Endothelial cell of umbilical vein (primary cell): ENCODE measurements at regions not wholly inside any gene's neighbourhood (a gene's known extent, or its start where the extent isn't known, plus 50 kb on each side); places are given as distances from the start of the nearest gene placed in this dataset.

Experiments
- BruUV-seq: library from RNA; stranded (reverse); fragments of 400-500 nt; replicated peaks from 2 replicates; lab custom pipeline; 2021; lab: Mats Ljungman, UMichigan
- CTCF ChIA-PET: fragments of 300-600, 350-600 bp; sonication (Branson Sonifier 250); formaldehyde crosslinking; loops from one replicate; lab custom pipeline; 2021; ENCODE audit warnings: antibody characterized with exemption, inconsistent platforms; lab: Charles Lee
- POLR2A ChIA-PET: fragments of 300-600, 350-600 bp; sonication (Branson Sonifier 250); formaldehyde crosslinking; loops from one replicate; lab custom pipeline; 2021; ENCODE audit warnings: antibody characterized with exemption, inconsistent platforms; lab: Charles Lee
- DNase-seq: peaks from one replicate; pipeline ENCODE4 v3.0.0-alpha.2; 2011; ENCODE audit warnings: low read depth, low spot score
- FAIRE-seq: peaks from 2 replicates; lab custom pipeline; 2011; peaks lifted over from hg19 to GRCh38; lab: Jason Lieb, UNC
- H2AFZ ChIP-seq: 2 replicates; pipeline ENCODE4 v1.6.0; 2012; ENCODE audit warnings: low read depth, low read length, control low read depth, inconsistent platforms
- H3K27ac ChIP-seq: 2 replicates; pipeline ENCODE4 v1.5.1; 2011; ENCODE audit warnings: low read depth, mild to moderate bottlenecking, control low read depth, low read length, moderate library complexity; ENCODE audit not compliant: insufficient read depth
- H3K27me3 ChIP-seq, 2 experiments: 2 replicates each; pipeline versions ENCODE4 v1.6.0 to v1.6.1; 2011; ENCODE audit warnings: low read length in 2 of 2, mixed read lengths in 1 of 2; ENCODE audit not compliant: control insufficient read depth in 2 of 2, insufficient read depth in 2 of 2
- H3K36me3 ChIP-seq, 2 experiments: 2 replicates in 1 of 2; 3 replicates in 1 of 2; pipeline ENCODE4 v1.5.1; 2011; ENCODE audit warnings: low read length in 2 of 2, mild to moderate bottlenecking in 1 of 2, moderate library complexity in 1 of 2; ENCODE audit not compliant: control insufficient read depth in 2 of 2, insufficient read depth in 2 of 2; ENCODE audit errors: extremely low read depth in 1 of 2
- H3K4me1 ChIP-seq: 3 replicates; pipeline ENCODE4 v1.5.1; 2011; ENCODE audit warnings: mild to moderate bottlenecking, low read length; ENCODE audit not compliant: control insufficient read depth, insufficient read depth; ENCODE audit errors: extremely low read depth
- H3K4me2 ChIP-seq: 2 replicates; pipeline ENCODE4 v1.6.1; 2011; ENCODE audit warnings: low read length, control low read depth, mixed read lengths; ENCODE audit not compliant: insufficient read depth
- H3K4me3 ChIP-seq, 3 experiments: fragments of 200-600 bp in 1 of 3; sonication (generic), shearing (Covaris generic) in 1 of 3; replicated peaks in 1 of 3; 2 replicates each; pipeline ENCODE4 v1.5.1; 2011 to 2016; ENCODE audit warnings: control low read depth in 3 of 3, low read length in 3 of 3, mild to moderate bottlenecking in 2 of 3, inconsistent platforms in 1 of 3, low read depth in 1 of 3, moderate library complexity in 1 of 3; ENCODE audit not compliant: insufficient read depth in 1 of 3
- H3K79me2 ChIP-seq: 2 replicates; pipeline ENCODE4 v1.6.0; 2012; ENCODE audit warnings: low read length, inconsistent platforms; ENCODE audit not compliant: control insufficient read depth, insufficient read depth
- H3K9ac ChIP-seq: replicated peaks from 2 replicates; pipeline ENCODE3; 2011; ENCODE audit warnings: low read length, control low read depth; ENCODE audit not compliant: insufficient read depth; ENCODE audit errors: extremely low read depth
- H3K9me1 ChIP-seq: replicated peaks from 3 replicates; pipeline ENCODE4 v1.6.0; 2011; ENCODE audit warnings: mild to moderate bottlenecking, low read length; ENCODE audit not compliant: control insufficient read depth, insufficient read depth; ENCODE audit errors: extremely low read depth
- H3K9me3 ChIP-seq: replicated peaks from 2 replicates; pipeline ENCODE4 v1.5.1; 2012; ENCODE audit warnings: low read length, inconsistent platforms; ENCODE audit not compliant: control insufficient read depth, insufficient read depth
- H4K20me1 ChIP-seq: replicated peaks from 2 replicates; pipeline ENCODE3; 2011; ENCODE audit warnings: mild to moderate bottlenecking, low read length; ENCODE audit not compliant: control insufficient read depth, insufficient read depth; ENCODE audit errors: extremely low read depth
- CTCF ChIP-seq, 2 donors: IDR thresholded peaks; 1 replicate in 1 of 2; 2 replicates in 1 of 2; pipeline ENCODE4 v1.5.1; 2011; ENCODE audit warnings: low read length in 2 of 2, mild to moderate bottlenecking in 2 of 2, moderate library complexity in 2 of 2, control low read depth in 1 of 2, inconsistent platforms in 1 of 2, low read depth in 1 of 2; ENCODE audit not compliant: insufficient read depth in 1 of 2; ENCODE audit errors: extremely low read depth in 1 of 2
- EZH2 ChIP-seq: IDR thresholded peaks from 2 replicates; pipeline ENCODE4 v1.6.1; 2012; ENCODE audit warnings: borderline replicate concordance, low read depth, mild to moderate bottlenecking, moderate library complexity, low read length, inconsistent platforms; ENCODE audit not compliant: severe bottlenecking
- FOS ChIP-seq: IDR thresholded peaks from 2 replicates; pipeline ENCODE4 v1.6.1; 2011; ENCODE audit warnings: mild to moderate bottlenecking, low read length, moderate library complexity, borderline replicate concordance; ENCODE audit not compliant: insufficient read depth
- GATA2 ChIP-seq: IDR thresholded peaks from 2 replicates; pipeline ENCODE4 v1.7.0; 2011; ENCODE audit warnings: low read depth, mild to moderate bottlenecking, moderate library complexity, mixed read lengths, low read length; ENCODE audit not compliant: insufficient read length, insufficient read depth
- JUN ChIP-seq: IDR thresholded peaks from 2 replicates; pipeline ENCODE4 v1.6.1; 2011; ENCODE audit warnings: borderline replicate concordance, low read depth; ENCODE audit not compliant: insufficient read length, insufficient read depth
- MAX ChIP-seq: IDR thresholded peaks from 2 replicates; pipeline ENCODE4 v1.6.1; 2011; ENCODE audit not compliant: insufficient read depth, insufficient read length
- POLR2A ChIP-seq: IDR thresholded peaks from 2 replicates; pipeline ENCODE4 v1.6.1; 2012; ENCODE audit warnings: low read depth, mild to moderate bottlenecking, control low read depth, low read length
- dilution Hi-C: fragments of 300-500 bp; cut with MboI; formaldehyde crosslinking; loops from one replicate; pipeline ENCODE4 v1.15.0; 2019; ENCODE audit warnings: low sequenced_read_pairs; ENCODE audit not compliant: extremely low pct_ligation_motif_present
- intact Hi-C: fragments of 100-400 bp; cut with micrococcal nuclease; formaldehyde crosslinking; loops from one replicate; pipeline ENCODE4 v1.10.0; 2022

GRCh38 chr12:98146487-98146886 is 368.9 kb upstream of the TMPO start:
- H4K20me1 ChIP-seq = no peaks in the 10 kb centered on the region
- H3K9ac ChIP-seq = no peak overlapping the region
- no peak for DNase-seq
- no peak overlapping the region for H3K4me2 ChIP-seq
- no peak overlapping the region for H3K27ac ChIP-seq
- no peak for FAIRE-seq
- intact Hi-C loops (no loop called here), dilution Hi-C loops (no loop called here)
- H3K27me3 ChIP-seq = no peaks in the 10 kb centered on the region
- no peaks in the 10 kb centered on the region for H3K36me3 ChIP-seq
- CTCF ChIA-PET = no interaction called here
- H3K4me1 ChIP-seq = no peaks in the 10 kb centered on the region
- H3K9me1 ChIP-seq = no peaks in the 10 kb centered on the region
- H2AFZ ChIP-seq = no peak overlapping the region
- no peaks in the 10 kb centered on the region for H3K9me3 ChIP-seq
- H3K79me2 ChIP-seq = no peaks in the 10 kb centered on the region
- no peak overlapping the region for H3K4me3 ChIP-seq
- TF ChIP-seq FOS = no peak
- TF ChIP-seq CTCF (IDR thresholded peaks at IDR 0.05; ENCODE audit: extremely low read depth in 1 of 2, insufficient read depth in 1 of 2, low read depth in 1 of 2, low read length in 2 of 2) = no peak
- no peak for TF ChIP-seq POLR2A
- TF ChIP-seq EZH2 = no peak
- no peak for TF ChIP-seq GATA2
- TF ChIP-seq JUN = no peak
- no peak for TF ChIP-seq MAX
- POLR2A ChIA-PET = no interaction called here
- no TSS peak for BruUV-seq
